Urothelium cell line (cell line): ENCODE measurements at regions not wholly inside any gene's neighbourhood (a gene's known extent, or its start where the extent isn't known, plus 50 kb on each side); places are given as distances from the start of the nearest gene placed in this dataset.

Experiments
- DNase-seq: peaks from one replicate; pipeline ENCODE4 v3.0.0; 2011; ENCODE audit warnings: low spot score, mixed read lengths
- FAIRE-seq: peaks from 2 replicates; lab custom pipeline; 2011; peaks lifted over from hg19 to GRCh38; lab: Jason Lieb, UNC

DNA sequence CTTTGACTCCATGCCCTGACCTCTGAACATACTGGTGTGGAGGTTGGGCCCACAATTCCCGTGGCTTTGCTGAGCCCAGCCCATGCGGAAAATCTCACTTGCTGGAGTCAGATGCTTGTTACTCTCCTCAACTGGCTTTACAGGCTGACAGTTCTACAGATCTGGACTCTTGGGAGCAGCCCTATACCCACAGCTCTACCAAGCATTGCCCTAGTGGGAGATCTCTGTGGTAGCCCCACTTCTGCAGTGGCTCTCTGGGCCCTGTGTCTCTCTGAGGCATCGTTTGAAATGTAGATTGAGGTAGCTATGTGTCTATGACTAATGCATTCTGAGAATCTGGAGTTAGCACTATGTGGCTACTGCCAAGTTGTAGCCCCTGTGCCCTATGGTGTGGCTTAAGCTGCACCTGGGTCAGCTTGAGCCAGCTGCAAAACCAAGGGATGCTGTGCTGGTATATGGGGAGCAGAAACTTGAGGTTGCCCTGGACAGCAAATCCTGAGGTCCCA, 625.8 kb upstream of the ALCAM start:
- no peak for DNase-seq
- FAIRE-seq: no peak

DNA sequence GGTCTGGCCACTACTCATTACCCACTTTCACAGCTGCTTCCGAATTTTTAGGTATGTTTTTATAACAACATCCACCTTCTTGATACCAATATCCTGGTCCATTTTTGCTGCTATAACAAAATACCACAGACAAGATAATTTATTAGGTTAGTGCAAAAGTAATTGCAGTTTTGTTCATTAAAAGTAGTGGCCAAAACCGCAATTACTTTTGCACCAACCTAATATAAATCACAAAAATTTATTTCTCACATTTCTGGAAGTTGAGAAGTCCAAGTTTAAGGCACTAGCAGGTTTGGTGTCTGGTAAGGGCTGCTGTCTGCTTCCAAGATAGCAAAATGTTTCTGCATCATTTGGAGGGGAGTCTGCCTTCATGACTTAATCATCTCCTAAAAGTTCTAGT, 624.7 kb upstream of the ALCAM start:
- FAIRE-seq: no peak
- DNase-seq: no peak

DNA sequence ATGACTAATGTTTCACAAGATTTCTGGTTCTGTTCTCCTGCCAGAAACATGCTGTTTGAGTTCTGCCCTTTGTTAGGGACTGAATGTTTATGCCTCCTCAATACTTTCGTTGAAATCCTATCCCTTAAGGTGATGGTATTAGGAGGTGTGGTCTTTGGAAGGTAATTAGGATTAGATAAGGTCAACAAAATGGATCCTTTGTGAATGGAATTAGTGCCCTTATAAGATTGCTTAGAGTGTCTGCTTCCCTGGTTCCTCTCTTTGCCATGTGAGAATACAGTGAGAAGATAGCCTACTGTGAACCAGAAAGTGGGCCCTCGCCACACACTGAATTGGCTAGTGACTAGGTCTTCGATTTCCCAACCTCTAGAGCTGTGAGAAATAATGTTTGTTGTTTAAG, 621.4 kb upstream of the ALCAM start:
- FAIRE-seq: no peak
- no peak for DNase-seq

DNA sequence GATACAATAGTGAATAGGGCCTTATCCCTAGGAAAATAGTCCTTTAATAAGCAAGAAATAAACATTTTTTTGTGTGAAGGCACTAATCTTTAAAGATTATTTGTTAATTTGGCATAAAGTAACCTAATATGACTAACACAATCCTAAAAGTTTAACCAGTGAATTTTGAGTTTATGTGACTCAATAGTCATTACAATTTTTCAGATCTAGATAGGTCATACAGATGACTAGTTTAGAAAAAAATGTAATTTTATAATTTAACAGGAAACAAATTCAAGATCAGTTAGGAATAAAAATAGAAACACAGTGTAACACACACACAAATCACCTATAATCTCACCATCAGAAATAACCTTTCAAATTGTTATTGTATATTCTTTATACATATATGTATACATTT, 620.7 kb upstream of the ALCAM start:
- FAIRE-seq (no peak), DNase-seq (no peak)

DNA sequence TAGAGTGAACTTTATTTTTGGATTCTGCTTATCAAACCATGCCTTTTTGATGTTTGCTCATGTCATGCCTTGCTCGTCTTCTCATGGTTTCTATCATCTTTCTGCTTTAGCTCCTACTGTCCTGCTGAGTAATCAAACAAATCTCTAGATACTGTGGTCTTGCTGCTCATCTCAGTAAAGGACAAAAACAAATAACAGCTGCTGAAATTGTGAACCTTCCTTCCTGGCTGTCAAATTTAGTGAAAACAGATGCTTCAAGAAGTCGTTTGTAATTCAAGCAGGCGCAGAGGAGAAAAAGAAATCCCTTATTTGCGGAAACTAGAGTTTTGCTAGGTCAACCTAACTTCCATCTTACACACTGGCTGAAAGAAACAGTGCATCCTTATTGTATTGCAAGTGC, 616.1 kb upstream of the ALCAM start:
- DNase-seq (no peak), FAIRE-seq (no peak)

DNA sequence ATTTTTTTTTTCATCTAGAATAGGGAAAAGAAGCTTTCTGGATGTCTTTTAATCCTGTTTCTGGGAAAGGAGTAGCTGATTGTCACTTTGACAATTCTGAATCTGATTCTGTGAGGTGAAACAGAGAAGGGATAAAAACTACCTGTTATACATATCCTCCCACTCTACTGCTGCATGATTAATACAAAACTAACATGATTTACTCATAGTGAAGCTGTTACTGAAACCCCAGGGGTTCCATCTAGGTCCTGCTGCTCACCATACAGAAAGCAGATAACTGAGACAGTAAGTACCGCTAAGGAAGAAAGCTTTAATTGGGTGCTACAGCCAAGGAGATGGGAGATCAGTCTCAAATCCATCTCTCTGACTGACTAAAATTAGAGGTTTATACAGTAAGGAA, 610.9 kb upstream of the ALCAM start:
- FAIRE-seq (no peak), DNase-seq (no peak)

DNA sequence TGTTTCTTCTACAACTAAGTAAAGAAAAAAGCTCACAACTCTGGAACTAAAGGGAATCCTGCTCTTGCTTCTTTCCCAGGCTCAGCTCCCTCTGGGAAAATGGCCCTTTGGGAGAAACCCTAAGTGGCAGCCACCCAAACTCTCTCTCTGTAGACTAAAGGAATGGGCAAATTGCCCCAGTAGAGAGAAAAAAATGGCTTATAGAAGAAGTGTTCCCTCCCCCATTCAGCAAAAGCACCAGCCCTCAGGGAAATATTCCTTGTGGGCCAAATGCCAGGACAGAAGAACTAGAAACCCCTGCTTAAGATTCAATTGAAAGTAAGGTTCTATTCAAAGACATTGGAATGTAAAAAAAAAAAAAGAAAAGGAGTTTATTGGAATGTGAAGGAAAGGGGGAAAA, 603.7 kb upstream of the ALCAM start:
- FAIRE-seq (no peak), DNase-seq (peak; percentile 5)

DNA sequence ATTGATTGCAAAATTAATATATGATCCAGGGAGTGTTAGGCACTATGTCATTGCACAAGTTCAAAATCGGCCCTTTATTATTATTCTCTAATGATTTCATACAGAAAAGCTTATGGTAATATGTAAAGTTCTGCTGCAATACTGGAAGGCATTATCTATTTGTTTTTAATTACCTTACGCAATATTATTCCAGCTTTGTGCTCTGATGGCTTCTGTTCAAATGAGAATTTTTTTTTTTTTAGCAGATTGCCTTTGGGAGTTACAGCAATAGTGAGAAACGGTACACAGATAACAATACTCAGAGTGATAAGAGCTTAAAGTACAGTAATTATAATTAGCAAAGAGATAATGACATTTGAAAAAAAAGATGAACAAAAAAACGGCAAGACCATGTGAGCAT, 602.2 kb upstream of the ALCAM start:
- no peak for DNase-seq
- no peak for FAIRE-seq

DNA sequence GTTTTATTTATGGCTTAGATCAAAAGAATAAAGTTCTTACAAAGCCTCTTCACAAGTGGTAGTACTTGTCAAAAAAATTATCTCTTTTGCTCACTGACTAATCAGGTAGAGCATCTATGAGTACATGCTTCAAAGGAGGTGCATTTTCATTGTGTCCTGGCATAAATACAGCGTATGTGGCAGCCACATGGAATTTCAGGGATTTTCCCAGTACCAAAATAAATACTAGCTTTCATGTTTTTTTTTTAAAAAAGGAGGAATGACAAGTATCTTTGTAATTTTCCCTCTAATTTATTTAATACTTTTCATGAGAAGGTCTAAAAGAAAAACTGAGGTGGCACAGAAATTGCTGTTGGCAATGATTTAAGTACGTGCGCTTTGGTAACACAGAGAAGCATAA, 597.8 kb upstream of the ALCAM start:
- DNase-seq: no peak
- no peak for FAIRE-seq

DNA sequence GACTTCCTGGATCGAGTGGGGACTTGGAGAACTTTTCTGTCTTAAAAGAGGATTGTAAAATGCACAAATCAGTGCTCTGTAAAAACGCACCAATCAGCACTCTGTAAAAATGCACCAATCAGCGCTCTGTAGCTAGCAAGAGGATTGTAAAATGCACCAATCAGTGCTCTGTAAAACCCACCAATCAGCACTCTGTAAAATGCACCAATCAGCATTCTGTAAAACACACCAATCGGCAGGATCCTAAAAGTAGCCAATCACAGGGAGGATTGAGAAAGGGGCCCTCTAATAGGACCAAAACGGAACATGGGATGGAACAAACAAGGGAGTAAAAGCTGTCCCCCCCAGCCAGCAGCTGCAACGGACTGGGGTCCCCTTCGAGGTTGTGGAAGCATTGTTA, 587.4 kb upstream of the ALCAM start:
- FAIRE-seq: no peak
- no peak for DNase-seq

DNA sequence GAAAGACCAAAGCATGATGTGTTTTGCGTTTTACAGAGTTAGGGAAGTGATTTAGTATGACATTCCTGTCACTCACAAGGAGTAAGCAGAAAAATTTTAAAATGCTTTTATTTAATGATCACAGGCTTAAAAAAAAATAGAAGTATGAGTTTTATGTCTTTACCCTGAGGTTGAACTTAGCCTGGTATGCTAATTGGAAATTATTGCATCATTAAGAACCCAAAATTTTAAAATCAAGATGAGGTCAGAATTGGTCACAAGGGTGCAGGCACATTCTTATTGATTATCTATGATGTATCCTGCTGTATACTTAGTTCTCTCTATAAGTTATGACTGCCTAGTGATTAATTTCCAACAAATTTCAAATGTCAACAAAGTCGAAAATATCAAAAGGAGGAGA, 585.6 kb upstream of the ALCAM start:
- DNase-seq (no peak), FAIRE-seq (no peak)

DNA sequence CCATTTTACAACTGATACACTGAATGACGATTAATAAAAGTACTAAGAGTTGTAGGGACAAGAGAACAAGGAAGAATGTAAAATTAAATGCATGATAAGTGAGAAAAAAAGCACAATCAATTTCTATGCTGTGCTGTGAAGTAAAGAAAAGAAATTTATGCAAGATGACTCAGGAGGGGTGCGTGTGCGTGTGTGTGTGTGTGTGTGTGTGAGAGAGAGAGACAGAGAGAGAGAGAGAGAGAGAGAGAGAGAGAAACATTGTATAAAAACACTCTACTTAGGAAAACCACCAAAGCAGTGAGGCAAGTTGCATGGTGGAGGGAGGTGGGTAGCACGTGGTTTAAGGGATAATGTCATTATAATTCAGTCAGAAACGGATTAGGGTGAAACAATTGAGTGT, 580.8 kb upstream of the ALCAM start:
- FAIRE-seq: no peak
- DNase-seq: no peak

DNA sequence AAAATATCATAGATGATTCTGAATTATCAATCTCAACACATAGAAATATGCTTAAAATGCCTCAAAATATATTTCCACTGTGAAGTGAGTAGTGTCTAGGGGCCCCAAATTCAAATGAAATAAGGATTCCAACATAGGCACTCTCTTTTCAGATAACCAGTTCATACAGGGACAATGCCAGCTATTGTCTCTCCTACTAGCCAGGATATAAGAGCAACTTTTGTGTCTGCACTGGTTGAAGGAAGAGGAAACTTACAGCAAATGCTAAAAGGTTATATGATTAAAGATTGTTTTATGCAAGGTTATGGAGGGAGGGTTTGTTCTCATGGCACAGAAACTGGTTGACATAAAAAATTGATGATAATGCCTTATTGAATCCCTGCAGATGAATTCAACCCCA, 579.4 kb upstream of the ALCAM start:
- FAIRE-seq (no peak), DNase-seq (no peak)

DNA sequence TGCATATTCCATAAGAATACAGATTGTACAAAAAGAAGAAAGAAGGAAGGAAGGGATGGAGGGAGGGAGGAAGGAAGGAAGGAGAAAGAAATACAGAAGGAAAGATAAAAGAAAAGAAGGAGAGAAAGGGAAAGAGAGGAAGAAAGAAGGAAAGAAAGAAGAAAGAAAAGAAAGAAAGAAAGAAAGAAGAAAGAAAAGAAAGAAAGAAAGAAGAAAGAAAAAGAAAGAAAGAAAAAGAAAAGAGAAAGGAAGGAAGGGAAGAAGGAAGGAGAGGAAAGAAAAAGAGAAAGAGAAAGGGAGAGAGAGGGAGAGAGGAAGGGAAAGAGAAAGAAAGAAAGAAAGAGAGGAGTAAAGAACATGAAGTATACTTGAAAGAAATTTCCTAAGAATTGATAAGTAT, 577.9 kb upstream of the ALCAM start:
- DNase-seq: no peak
- no peak for FAIRE-seq

DNA sequence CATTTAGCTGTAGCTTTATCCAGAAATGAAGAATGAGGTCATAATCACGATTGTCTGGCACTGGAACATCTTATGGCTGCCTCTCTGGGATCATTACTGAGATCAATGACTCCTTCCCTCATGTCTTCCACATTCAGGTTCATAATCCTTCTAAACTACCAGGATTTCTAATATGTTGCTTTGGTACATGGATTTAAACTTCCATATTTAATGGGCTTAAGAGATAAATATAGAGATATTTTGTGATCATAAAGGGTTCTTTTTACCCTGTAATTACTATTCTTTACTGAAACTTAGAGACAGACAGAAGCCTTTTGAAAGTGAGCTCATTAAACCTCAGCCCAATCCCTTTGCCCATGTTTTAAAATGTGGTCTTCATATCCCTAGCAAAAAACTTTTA, 575.4 kb upstream of the ALCAM start:
- DNase-seq: no peak
- no peak for FAIRE-seq

DNA sequence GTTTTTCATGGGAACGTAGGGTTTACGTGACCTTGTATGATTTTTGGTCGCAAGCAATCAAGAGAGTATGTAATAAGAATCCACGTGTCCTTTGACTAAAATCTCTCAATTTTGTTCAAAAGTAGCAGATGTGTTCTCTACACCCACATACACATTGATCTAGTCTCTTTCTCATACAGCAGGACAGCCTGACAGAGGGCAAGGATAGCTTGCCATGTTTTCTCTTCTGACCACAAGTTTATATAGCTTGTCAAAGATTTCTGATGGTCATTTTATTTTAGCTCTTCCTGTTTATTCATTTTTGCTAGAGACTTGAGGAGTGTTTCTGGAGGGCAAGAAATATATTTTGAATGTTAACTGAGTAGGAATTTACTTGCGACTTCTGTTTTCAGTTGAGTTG, 570.2 kb upstream of the ALCAM start:
- FAIRE-seq: no peak

DNA sequence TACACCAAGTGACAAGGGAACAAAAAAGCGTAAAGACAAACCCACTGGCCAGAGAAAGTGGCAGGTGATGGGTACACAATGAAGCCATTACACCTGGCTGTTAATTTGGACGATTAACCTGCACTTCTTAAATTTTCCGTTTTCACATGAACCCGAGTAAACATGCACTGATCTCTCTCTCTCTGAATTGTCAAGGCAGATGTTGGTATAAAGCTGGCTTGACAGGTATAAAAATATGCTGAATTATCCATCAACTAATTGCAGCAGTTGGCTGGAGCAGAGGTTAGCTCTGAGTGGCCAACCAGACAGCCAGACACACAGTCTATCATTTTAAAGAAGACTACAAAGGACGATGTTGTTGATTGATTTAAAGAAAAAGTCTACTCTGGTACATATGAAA, 561.7 kb upstream of the ALCAM start:
- DNase-seq (no peak), FAIRE-seq (no peak)

More for the DNA sequence above, 570.2 kb upstream of the ALCAM start:
- DNase-seq: no peak

DNA sequence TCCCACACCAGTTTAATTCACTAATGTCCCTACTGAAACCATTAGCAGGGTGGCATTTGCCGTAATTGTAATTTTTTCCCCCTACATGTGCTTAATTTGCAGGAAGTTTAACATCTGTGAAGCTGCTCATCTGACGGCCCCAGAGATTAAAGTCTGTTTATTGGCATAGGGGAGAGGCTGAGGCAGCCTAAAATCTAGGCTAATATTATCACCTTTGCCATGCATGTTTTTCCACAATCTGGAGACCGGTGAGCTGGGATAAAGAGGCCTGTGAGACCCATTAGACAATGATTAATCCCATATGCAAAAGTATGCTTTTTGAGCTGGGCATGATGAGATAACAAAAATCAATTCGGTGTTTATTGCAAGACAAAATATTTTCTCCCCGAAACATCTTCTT, 561.2 kb upstream of the ALCAM start:
- no peak for DNase-seq
- no peak for FAIRE-seq

DNA sequence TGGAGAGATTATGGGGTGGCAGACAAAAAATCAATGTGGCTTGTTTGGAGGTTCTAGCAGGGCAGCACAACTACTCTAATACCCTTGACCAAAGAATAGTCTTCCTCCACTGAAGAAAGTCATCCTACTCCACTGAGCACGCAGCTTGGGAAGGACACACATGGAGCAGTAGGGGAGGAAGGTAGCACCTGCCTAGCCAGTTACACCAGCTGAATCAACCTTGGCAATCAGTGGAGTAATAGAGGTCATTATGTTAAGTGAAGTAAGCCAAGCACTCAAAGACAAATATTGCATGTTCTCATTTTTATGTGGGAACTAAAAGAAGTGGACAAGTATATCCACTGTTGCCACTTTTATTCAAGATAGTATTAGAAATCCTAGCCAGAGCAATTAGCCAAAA, 555.8 kb upstream of the ALCAM start:
- no peak for DNase-seq
- FAIRE-seq: no peak

DNA sequence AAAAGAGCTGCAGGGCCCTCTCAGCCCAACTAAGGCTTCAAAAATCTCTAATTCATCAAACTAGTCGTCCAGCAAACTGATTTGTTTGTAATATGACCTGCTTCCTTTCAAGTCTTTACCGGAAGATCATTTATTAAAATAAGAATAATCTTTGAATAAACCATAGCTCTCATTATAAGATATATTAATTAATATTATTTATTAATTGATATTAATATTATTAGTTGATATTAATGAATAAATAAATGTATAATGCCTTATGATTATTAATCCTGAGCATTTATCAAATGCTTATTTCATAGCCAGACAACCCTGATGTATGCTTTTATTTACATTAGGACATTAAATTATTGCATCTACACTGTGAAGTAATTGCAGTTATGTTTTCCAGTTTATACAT, 550.7 kb upstream of the ALCAM start:
- no peak for DNase-seq
- no peak for FAIRE-seq

DNA sequence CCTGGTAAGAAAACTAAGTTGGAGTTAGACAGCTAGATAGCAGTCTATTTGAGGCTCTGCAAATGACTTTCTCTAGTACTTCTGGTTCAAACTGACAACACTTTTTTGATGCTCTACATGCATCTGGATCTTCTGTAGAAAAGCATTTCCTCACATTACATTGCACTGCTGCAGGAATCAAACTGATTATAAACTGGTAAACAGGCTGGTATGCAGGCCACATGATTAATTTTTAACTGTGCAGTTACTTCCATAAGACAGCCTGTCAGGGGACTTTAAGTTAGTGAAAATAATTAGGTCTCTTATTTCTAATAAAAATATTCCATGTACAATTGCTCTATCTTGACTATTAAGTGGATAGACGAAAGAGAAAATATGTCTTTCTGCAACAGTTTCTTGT, 550.0 kb upstream of the ALCAM start:
- DNase-seq (no peak), FAIRE-seq (no peak)

DNA sequence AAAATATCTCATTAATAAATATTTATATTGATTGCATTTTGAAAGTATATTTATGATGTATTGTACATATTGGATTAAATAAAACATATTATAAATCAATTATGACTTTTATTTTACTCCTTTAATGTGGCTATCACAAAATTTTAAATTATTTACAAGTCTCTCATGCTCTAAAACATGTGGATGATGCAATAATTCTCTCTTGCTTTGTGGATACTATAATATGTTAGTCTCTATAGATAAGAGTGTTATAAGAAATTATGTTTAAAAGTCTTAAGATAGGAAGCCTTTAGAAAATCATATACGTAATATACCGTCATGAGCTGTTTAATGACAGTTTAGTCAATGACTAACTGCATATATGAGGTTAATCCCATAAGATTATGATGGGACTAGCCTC, 547.4 kb upstream of the ALCAM start:
- no peak for FAIRE-seq
- no peak for DNase-seq

DNA sequence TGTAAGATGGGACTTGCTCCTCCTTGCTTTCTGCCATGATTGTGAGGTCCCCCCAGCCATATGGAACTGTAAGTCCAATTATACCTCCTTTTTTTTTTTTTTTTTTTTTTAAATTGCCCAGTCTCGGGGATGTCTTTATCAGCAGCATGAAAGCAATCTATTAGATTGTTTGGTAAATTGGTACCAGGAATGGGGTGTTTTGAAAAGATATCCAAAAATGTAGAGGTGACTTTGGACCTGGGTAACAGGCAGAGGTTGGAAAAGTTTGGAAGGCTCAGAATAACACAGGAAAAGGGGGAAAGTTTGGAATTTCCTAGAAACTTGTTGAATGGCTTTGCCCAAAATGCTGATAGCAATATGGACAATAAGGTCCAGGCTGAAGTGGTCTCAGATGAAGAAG, 545.8 kb upstream of the ALCAM start:
- FAIRE-seq (no peak), DNase-seq (no peak)

DNA sequence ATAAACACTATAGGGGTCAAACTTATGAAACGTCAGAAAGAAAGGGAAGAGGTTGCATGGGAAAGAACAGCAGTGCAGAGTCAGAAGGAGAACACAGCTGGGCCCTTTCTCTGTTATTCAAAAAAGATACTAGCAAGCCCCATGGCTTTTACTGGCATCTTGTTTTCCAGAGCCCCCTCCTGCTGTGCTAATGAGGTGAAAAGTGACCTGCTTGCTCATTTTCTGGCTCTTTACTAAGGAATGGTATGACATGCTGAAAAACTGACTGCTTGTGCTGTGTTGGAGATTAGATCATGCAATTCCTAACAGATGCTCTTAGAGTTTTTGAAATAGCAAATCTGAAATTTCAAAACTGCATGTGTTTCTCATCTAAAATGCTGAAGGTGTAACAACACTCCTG, 541.6 kb upstream of the ALCAM start:
- no peak for DNase-seq
- no peak for FAIRE-seq
